Vagina (tissue), 2 donors: ENCODE measurements at regions not wholly inside any gene's neighbourhood (a gene's known extent, or its start where the extent isn't known, plus 50 kb on each side); places are given as distances from the start of the nearest gene placed in this dataset.

ENCODE experiments used
- DNase-seq, 2 donors: peaks; one replicate each; pipeline ENCODE4 v3.0.0-alpha.2; 2017; ENCODE audit errors: extremely low spot score in 2 of 2
- H3K27ac ChIP-seq: fragments of 200-600 bp; sonication (generic); one replicate; pipeline ENCODE4 v1.5.1; 2019
- H3K27me3 ChIP-seq: fragments of 200-600 bp; sonication (generic); one replicate; pipeline ENCODE4 v1.5.1; 2019
- H3K36me3 ChIP-seq, 2 donors: fragments of 200-600 bp; sonication (generic); one replicate each; pipeline ENCODE4 v1.5.1; 2017 to 2019
- H3K4me1 ChIP-seq: fragments of 200-600 bp; sonication (generic); one replicate; pipeline ENCODE4 v1.5.1; 2019
- H3K4me3 ChIP-seq, 2 donors: fragments of 200-600 bp; sonication (generic); 1 replicate in 1 of 2; 2 replicates in 1 of 2; pipeline ENCODE4 v1.5.1; 2016 to 2019
- H3K9me3 ChIP-seq: fragments of 200-600 bp; sonication (generic); one replicate; pipeline ENCODE4 v1.5.1; 2019
- POLR2A ChIP-seq, 2 donors: fragments of 450-650 bp; IDR thresholded peaks; one replicate each; pipeline ENCODE4 v1.6.1; 2017; ENCODE audit warnings: antibody characterized with exemption in 2 of 2, mild to moderate bottlenecking in 2 of 2, moderate library complexity in 2 of 2
- POLR2AphosphoS5 ChIP-seq, 2 donors: sonication (generic); formaldehyde crosslinking; IDR thresholded peaks; one replicate each; pipeline ENCODE4 v1.9.0; 2017; ENCODE audit warnings: antibody characterized with exemption in 2 of 2, mild to moderate bottlenecking in 2 of 2, low read depth in 1 of 2; ENCODE audit not compliant: insufficient read depth in 1 of 2
- intact Hi-C: fragments of 100-400 bp; cut with DNase I; formaldehyde crosslinking; loops from one replicate; pipeline ENCODE4 v1.15.1; 2023
- TF ChIP-seq, protein P1 (sequence below), 3 experiments: fragments of 450-650 bp in 2 of 3; fragments of 200-600 bp in 1 of 3; sonication (generic) in 1 of 3; IDR thresholded peaks; one replicate each; pipeline ENCODE4 v1.5.1; 2017 to 2019; ENCODE audit warnings: antibody characterized with exemption in 3 of 3, mild to moderate bottlenecking in 2 of 3, moderate library complexity in 2 of 3

DNA sequence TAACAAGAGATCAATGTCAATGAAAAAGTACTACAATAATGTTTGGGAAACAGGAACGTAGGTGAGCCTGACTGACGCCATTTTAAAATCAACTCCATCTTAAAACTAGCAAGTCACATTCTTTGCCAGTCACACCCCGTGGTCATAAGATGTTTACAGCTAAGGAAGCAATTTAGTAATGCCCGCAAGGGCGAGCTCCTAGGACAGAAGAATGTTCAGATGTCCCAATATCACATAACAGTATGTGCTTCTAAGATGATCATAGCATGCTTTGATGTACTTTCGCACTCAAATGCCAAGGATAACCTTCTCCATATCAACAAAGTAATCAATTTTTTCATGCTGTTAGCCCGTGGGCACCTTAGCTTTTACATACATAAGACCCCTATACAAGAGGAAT lies 113.8 kb upstream of the EGFR start:
- H3K4me1 ChIP-seq = no peaks in the 10 kb centered on the region
- peak overlapping the region; percentile 55 for H3K27ac ChIP-seq
- no peak overlapping the region for H3K4me3 ChIP-seq
- H3K9me3 ChIP-seq = no peaks in the 10 kb centered on the region
- H3K27me3 ChIP-seq = no peaks in the 10 kb centered on the region
- no peak for DNase-seq
- H3K36me3 ChIP-seq = no peaks in the 10 kb centered on the region
- intact Hi-C loops = no loop called here
- no peak for TF ChIP-seq POLR2AphosphoS5 (IDR thresholded peaks at IDR 0.05; ENCODE audit: insufficient read depth in 1 of 2, low read depth in 1 of 2)
- TF ChIP-seq, protein P1, sequence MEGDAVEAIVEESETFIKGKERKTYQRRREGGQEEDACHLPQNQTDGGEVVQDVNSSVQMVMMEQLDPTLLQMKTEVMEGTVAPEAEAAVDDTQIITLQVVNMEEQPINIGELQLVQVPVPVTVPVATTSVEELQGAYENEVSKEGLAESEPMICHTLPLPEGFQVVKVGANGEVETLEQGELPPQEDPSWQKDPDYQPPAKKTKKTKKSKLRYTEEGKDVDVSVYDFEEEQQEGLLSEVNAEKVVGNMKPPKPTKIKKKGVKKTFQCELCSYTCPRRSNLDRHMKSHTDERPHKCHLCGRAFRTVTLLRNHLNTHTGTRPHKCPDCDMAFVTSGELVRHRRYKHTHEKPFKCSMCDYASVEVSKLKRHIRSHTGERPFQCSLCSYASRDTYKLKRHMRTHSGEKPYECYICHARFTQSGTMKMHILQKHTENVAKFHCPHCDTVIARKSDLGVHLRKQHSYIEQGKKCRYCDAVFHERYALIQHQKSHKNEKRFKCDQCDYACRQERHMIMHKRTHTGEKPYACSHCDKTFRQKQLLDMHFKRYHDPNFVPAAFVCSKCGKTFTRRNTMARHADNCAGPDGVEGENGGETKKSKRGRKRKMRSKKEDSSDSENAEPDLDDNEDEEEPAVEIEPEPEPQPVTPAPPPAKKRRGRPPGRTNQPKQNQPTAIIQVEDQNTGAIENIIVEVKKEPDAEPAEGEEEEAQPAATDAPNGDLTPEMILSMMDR (IDR thresholded peaks at IDR 0.05) = no peak
- TF ChIP-seq POLR2A (IDR thresholded peaks at IDR 0.05) = no peak

DNA sequence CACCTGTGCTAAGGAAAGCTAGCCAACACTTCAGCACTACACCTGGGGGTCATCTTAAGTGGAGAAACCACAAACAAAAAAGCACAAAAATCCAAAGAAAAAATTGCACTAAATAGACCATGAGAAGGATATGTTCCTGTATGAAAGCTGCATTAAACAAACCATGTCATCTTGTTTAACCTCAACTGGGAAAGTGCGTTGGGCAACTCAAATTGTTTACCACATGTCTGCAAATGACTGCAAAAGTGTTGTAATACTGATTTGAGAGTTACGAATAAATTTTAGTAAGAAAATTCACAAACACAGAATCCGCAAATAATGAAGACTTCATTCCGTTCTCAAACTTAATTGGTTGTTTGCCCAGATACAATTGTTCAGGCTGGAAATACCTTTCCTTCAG lies 111.9 kb upstream of the EGFR start:
- H3K27ac ChIP-seq = no peak overlapping the region
- no peaks in the 10 kb centered on the region for H3K36me3 ChIP-seq
- no peak overlapping the region for H3K4me3 ChIP-seq
- no peaks in the 10 kb centered on the region for H3K4me1 ChIP-seq
- intact Hi-C loops = no loop called here
- H3K27me3 ChIP-seq = no peaks in the 10 kb centered on the region
- DNase-seq = no peak
- TF ChIP-seq POLR2AphosphoS5 (IDR thresholded peaks at IDR 0.05; ENCODE audit: insufficient read depth in 1 of 2, low read depth in 1 of 2) (no peak), POLR2A (IDR thresholded peaks at IDR 0.05) (no peak)
- TF ChIP-seq, protein P1 (IDR thresholded peaks at IDR 0.05) = no peak
- H3K9me3 ChIP-seq = no peaks in the 10 kb centered on the region

DNA sequence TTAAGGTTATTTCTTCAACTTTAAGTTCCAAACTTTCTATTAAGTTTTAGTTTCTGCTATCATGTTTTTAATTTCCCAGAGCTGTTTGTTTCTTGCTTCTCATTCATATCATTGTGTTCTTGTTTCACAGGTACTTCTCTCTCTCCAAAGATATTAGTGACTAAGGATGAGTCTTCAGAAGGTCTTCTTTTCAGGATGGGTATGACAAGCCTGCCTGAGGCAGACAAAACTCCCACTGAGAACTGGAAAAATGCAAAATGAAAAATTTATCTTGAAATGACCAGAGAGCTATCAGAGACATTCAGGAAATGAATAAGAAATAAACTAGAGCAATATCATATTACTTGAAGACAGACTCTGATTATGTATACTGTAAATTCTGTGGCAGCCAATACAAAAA lies 110.8 kb upstream of the EGFR start:
- Histone ChIP-seq H3K27ac (no peak overlapping the region), H3K36me3 (no peaks in the 10 kb centered on the region), H3K4me3 (no peak overlapping the region), H3K4me1 (no peaks in the 10 kb centered on the region), H3K9me3 (no peaks in the 10 kb centered on the region), H3K27me3 (no peaks in the 10 kb centered on the region)
- DNase-seq = no peak
- intact Hi-C loops = no loop called here
- TF ChIP-seq POLR2AphosphoS5 (IDR thresholded peaks at IDR 0.05; ENCODE audit: insufficient read depth in 1 of 2, low read depth in 1 of 2) (no peak), POLR2A (IDR thresholded peaks at IDR 0.05) (no peak)
- TF ChIP-seq, protein P1 (IDR thresholded peaks at IDR 0.05) = no peak

DNA sequence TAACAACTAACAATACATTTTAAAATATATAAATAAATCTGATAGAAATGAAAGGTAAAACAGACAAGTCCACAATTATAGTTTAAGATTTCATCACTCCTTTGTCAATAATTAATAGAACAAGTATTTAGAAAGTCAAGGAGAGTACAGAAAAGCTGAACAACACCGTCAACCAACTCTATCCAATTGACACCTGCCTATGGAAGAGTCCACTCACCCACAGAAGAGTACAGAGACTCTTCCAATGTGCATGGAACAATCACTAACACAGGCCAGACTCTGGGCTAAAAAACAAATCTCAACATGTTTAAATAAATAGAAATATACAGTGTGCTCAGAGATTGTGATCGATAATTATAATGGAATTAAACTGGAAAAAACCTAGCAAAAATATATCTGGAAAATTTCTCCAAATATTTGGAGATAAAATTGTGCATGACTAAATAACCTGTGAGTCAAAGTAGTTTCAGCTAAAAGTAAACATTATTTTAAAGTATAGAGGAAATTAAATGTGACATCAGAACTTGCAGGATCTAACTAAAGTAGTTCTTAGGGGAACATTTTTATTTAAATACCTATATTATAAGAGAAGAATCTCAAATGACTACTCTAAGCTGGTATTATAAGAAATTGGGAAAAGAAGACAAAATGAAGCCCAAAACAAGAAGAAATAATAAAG lies 109.9 kb upstream of the EGFR start:
- Histone ChIP-seq H3K4me3 (no peak overlapping the region), H3K9me3 (no peaks in the 10 kb centered on the region), H3K27ac (no peak overlapping the region), H3K27me3 (no peaks in the 10 kb centered on the region), H3K36me3 (no peaks in the 10 kb centered on the region), H3K4me1 (no peaks in the 10 kb centered on the region)
- intact Hi-C loops = no loop called here
- TF ChIP-seq, protein P1 (IDR thresholded peaks at IDR 0.05) = no peak
- TF ChIP-seq POLR2AphosphoS5 (IDR thresholded peaks at IDR 0.05; ENCODE audit: insufficient read depth in 1 of 2, low read depth in 1 of 2) = no peak
- no peak for TF ChIP-seq POLR2A (IDR thresholded peaks at IDR 0.05)
- DNase-seq = no peak

DNA sequence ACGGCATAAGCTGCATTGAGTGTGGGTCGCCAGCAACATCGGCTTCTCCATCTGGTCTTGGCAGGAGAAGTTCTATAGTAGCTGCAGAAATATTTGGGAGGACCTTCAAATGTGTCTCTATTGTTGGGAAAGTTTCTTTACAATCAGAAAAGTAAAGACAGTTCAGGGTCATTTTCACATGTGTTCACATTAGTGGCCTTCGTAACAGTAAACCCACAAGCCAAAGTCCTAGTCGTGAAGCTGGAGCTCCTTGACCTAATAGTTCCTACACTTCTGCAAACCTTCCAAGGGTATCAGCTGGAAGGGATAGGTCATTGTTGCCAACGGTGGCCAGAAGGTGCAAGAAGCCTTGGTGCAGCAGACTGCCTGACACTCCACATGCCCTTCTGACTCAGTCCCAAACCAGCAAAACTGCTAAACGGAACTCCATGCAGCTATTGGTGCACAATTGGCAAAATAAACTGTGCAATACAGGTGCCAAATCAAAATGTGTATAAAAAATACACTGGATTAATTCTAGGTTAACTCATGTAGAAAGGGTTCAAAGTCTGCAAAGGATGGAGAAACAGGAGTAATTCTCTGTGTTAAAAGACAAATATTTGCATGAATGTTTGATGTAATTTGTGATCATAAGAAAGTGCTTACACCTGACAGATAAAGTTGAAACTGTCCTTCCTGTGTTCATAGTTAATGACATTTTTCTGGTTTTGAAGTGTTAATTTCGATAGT lies 102.8 kb upstream of the EGFR start:
- Histone ChIP-seq H3K4me1 (no peaks in the 10 kb centered on the region), H3K27me3 (no peaks in the 10 kb centered on the region), H3K27ac (no peak overlapping the region), H3K36me3 (no peaks in the 10 kb centered on the region), H3K4me3 (no peak overlapping the region), H3K9me3 (no peaks in the 10 kb centered on the region)
- TF ChIP-seq POLR2A (IDR thresholded peaks at IDR 0.05) = no peak
- TF ChIP-seq, protein P1 (IDR thresholded peaks at IDR 0.05) = no peak
- no peak for TF ChIP-seq POLR2AphosphoS5 (IDR thresholded peaks at IDR 0.05; ENCODE audit: insufficient read depth in 1 of 2, low read depth in 1 of 2)
- DNase-seq = no peak
- intact Hi-C loops = no loop called here
